ENCODE measurements at regions not wholly inside any gene's neighbourhood (a gene's known extent, or its start where the extent isn't known, plus 50 kb on each side); places are given as distances from the start of the nearest gene placed in this dataset.
"Not testable (repeated sequence)": the region's sequence is repeated elsewhere in the genome, so short reads cannot be mapped to it uniquely, and the experiment has no call there.

DNA sequence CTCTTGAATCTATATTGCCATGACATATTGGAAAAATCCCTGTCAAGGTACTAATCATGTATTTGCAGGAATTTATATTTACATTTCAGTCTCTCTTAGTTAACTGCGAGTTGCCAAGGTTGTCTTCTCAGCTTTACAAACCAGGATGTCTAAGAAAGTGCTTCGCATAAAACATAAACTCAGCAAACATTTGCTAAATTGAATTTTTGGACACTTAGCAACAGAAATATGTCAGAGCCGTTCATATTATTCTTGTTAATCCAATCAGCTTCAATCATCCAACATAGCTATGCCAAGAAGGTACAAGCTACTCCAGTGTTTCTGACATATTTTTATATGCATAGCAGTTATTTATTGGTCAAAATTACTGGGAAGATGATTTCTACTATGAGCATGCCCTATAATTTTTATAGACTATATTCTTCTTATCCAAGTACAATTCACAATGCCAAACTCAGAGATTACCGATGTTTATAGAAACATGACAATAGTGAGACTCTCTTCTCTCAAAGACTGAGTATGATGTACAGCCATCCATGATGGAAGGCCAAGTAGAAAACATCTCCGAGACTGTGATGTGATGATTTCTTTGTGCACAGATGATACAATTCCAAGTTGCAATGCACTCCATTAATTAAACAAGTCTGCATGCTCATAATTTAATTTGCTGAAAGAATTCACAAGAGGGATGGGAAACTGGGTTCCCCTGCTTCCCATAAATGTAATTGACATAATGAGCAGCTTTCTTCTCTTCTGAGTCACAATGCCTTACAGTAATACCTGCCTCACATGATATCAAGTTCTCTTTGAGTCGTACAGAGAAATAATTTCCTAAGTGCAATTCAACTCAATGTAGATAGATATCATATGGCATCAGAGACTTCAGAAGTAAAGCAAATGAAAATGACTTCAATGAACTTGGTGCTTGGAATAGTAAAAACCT, 776.3 kb downstream of the EFNB2 start:
- no peak for DNase-seq

- no peak for DNase-seq
These were observed 794.7 kb downstream of the EFNB2 start for GRCh38 chr13:105740739-105741138.

GRCh38 chr13:105737688-105738087, 797.8 kb downstream of the EFNB2 start:
- DNase-seq = no peak

DNA sequence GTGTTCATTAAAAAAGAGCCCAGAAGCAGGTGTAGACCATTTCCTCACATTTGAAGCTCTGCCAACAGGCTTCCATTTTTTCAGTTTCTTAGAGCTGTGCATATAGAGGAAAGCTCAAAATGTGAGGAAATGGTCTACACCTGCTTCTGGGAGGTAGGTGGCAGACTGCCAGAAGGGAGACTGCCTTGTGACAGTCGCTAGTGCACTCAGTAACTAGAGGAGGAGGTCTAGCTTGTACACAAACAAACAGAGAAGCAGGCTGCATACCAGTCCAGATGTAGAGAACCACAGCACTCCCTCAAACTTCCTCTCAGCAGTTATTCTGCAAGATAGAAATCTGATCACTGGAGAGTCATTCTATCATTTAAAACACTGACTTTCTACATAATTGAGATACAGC, 800.2 kb downstream of the EFNB2 start:
- DNase-seq = peak; percentile 31

DNA sequence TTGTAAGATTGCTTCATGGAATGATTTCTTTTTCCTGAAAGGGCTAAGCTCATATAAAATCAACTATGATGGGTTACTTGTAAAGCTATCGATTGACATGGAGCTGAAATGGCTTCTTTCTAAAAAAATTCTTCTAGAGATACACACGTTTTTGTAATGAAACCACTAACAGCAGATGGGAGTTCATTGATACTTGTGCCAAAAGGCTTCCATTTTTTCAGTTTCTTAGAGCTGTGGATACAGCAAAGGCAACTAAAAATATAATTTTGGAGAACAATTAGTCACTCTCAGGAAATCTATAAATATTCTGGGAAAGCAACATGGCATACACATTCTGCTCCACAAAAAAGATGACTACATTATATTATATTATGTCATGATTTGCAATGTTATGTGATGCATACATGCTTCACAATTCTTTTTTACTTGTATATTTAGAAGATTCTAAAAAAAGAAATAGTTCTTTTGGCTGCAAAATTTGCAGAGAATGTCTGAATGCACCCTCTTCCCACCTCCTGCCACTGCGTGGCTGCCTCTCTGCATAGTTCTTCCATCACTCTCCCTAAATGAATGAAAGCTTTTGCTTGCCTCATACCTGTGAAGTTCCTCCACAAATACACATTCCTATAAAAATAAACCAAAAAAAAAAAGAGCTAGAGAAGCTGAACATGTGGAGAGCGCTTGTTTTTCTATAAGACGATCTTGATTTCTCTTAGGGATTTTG, 802.5 kb downstream of the EFNB2 start:
- DNase-seq = no peak

- DNase-seq = no peak
These were observed 809.6 kb downstream of the EFNB2 start for GRCh38 chr13:105725887-105726286.

- no peak for DNase-seq
These were observed 814.4 kb downstream of the EFNB2 start for GRCh38 chr13:105721016-105721415.

GRCh38 chr13:105719859-105720258, 815.6 kb downstream of the EFNB2 start:
- DNase-seq = no peak

- DNase-seq = no peak
These were observed 826.3 kb downstream of the EFNB2 start for GRCh38 chr13:105709181-105709580.

GRCh38 chr13:105703843-105704242, 831.6 kb downstream of the EFNB2 start:
- no peak for DNase-seq

DNA sequence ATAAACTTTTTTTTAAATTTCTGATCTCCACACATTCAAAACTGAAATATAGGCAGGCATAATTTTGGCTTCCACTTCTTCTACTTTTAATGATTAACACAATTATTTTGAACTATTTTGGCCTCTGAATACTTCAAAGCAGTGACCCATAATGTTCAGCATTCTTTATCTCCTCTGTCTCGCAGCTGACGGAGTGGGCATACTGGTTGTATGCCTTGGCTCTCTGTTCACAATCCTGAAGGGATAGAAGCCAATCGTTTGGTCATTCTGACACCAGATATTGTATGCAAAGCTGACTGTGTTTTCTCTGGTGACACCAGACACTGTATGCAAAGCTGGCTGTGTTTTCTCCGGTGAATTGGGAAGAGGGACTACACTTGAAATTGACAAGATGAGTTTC, 833.0 kb downstream of the EFNB2 start:
- DNase-seq = no peak

- no peak for DNase-seq
These were observed 842.7 kb downstream of the EFNB2 start for GRCh38 chr13:105692769-105693168.

DNA sequence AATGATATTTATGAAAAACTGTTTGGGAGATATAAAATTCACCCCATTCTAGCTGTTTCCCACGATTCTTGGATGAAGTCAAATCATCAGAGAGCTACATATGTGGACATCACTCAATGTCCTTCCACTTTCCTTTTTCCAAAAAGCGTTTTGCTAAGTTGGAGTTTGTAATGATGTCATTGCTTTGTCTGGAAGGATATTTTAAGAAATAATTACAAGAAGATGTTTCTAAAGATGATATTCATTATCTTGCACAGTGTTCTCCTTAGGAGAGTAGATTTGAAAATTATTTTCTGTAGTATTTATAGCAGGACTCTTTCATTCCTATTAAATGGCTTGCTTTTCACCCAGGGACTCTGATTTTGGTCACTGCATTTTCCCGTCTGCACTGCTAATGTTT, 851.2 kb downstream of the EFNB2 start:
- no peak for DNase-seq

DNA sequence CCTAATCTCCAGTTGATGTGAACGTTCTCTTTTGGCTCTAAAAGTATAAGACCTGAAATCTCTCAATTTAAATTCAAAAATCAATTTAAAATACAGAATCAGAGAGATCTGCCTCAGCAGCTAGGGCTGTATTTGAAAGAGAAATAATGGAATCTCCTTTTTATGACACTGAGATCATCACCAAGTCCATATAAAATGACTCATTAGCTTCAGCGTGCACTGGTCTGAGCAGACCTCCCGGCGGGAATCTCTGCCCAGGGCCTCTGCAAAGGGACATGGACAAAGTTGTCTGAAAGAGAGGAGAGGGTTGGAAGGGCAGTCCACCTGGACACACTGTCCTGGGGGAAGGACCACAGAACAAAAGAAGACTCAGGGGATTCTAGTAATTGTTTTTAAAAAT, 855.6 kb downstream of the EFNB2 start:
- no peak for DNase-seq

GRCh38 chr13:105678072-105678471, 857.4 kb downstream of the EFNB2 start:
- no peak for DNase-seq

- no peak for DNase-seq
These were observed 862.6 kb downstream of the EFNB2 start for GRCh38 chr13:105672881-105673280.

DNA sequence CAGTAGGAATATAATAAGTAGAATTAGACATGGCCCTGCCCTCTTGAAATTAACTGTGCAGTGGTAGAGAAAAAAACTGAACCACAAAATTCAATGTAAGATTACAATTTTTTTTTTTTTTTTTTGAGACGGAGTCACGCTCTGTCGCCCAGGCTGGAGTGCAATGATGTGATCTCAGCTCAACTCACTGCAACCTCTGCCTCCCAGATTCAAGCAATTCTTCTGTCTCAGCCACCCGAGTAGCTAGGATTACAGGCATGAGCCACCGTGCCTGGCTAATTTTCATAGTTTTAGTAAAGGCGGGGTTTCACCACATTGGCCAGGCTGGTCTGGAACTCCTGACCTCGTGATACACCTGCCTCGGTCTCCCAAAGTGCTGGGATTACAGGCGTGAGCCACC, 864.3 kb downstream of the EFNB2 start:
- not testable (repeated sequence) for DNase-seq

GRCh38 chr13:105670179-105670990, 865.1 kb downstream of the EFNB2 start:
- no peak for DNase-seq

DNA sequence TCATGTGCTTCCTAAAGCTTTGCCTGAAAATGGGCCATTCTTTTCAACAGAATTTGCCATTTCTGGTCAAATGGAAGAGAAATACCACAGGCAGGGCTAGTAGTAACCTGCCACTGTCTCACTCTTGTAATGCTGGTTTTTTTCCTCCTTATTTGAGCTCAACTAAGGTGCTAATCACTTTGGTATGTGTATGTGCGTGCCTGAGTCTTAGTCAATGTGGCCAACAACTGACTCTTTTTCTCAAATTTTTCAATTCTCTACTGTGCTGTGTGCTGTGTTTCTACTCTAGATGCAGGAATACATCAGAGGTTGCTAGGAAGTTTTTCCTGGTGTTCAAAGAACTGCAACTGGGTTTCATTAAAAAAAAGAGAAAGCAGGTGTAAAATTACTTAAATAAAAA, 870.2 kb downstream of the EFNB2 start:
- DNase-seq = no peak

DNA sequence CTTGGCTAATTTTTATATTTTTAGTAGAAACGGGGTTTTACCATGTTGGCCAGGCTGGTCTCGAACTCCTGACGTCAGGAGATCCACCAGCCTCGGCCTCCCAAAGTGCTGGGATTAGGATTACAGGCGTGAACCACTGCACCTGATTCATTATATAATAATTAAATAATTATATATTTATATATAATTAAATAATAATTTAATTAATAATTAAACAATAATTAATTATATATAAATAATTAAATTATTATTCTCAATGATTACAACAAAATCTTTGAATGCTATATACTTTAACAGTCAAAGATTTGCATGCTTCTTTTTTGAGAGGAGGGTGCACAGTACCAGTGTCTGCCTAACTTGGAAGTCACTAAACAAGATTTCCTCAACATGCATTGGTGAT, 872.3 kb downstream of the EFNB2 start:
- no peak for DNase-seq

- no peak for DNase-seq
These were observed 874.9 kb downstream of the EFNB2 start for GRCh38 chr13:105660561-105660960.

GRCh38 chr13:105658431-105658830, 877.0 kb downstream of the EFNB2 start:
- DNase-seq = no peak

GRCh38 chr13:105655046-105655445, 880.4 kb downstream of the EFNB2 start:
- no peak for DNase-seq

All from SHP77 treated with DMSO at 0.1 percent for 48 hours (cell line).